ENCODE measurements at regions not wholly inside any gene's neighbourhood (a gene's known extent, or its start where the extent isn't known, plus 50 kb on each side); places are given as distances from the start of the nearest gene placed in this dataset.

DNA sequence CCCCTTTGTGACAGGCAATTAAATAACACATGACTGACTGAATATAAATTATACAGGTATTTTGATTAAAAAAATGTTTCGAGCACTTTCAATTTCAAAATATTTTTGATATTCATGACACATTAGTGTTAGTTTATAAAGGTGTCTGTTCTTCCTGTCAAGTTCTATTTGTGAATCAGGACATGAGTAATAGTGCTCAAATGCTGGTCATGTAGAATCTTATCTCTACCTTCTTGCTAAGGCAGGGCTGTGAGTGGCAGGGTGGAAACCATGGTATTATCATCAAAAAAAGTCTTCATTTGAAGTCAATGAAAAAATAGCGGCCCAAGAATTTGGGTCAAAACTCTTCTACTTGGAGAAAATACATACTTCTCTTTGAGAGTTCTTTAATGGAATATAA lies 250.2 kb downstream of the DACT1 start:
- TF ChIP-seq EZH2 (IDR thresholded peaks at IDR 0.05) (no peak), SRF (IDR thresholded peaks at IDR 0.05; ENCODE audit: low read depth) (no peak), ZNF274 (IDR thresholded peaks at IDR 0.05; ENCODE audit: low read depth, low read length) (no peak), POLR2AphosphoS5 (IDR thresholded peaks at IDR 0.05; ENCODE audit: low read depth, low read length) (no peak), RAD21 (IDR thresholded peaks at IDR 0.05; ENCODE audit: low read depth) (no peak)
- TF ChIP-seq, protein P1, sequence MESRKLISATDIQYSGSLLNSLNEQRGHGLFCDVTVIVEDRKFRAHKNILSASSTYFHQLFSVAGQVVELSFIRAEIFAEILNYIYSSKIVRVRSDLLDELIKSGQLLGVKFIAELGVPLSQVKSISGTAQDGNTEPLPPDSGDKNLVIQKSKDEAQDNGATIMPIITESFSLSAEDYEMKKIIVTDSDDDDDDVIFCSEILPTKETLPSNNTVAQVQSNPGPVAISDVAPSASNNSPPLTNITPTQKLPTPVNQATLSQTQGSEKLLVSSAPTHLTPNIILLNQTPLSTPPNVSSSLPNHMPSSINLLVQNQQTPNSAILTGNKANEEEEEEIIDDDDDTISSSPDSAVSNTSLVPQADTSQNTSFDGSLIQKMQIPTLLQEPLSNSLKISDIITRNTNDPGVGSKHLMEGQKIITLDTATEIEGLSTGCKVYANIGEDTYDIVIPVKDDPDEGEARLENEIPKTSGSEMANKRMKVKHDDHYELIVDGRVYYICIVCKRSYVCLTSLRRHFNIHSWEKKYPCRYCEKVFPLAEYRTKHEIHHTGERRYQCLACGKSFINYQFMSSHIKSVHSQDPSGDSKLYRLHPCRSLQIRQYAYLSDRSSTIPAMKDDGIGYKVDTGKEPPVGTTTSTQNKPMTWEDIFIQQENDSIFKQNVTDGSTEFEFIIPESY (IDR thresholded peaks at IDR 0.05; ENCODE audit: extremely low read depth, insufficient replicate concordance, low read length) = no peak
- TF ChIP-seq, protein P2, sequence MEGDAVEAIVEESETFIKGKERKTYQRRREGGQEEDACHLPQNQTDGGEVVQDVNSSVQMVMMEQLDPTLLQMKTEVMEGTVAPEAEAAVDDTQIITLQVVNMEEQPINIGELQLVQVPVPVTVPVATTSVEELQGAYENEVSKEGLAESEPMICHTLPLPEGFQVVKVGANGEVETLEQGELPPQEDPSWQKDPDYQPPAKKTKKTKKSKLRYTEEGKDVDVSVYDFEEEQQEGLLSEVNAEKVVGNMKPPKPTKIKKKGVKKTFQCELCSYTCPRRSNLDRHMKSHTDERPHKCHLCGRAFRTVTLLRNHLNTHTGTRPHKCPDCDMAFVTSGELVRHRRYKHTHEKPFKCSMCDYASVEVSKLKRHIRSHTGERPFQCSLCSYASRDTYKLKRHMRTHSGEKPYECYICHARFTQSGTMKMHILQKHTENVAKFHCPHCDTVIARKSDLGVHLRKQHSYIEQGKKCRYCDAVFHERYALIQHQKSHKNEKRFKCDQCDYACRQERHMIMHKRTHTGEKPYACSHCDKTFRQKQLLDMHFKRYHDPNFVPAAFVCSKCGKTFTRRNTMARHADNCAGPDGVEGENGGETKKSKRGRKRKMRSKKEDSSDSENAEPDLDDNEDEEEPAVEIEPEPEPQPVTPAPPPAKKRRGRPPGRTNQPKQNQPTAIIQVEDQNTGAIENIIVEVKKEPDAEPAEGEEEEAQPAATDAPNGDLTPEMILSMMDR (IDR thresholded peaks at IDR 0.05 in 2 of 3, conservative IDR thresholded peaks at IDR 0.05 in 1 of 3; ENCODE audit: borderline replicate concordance in 1 of 3, insufficient read depth in 1 of 3, low read depth in 2 of 3, low read length in 2 of 3) = no peak
- TF ChIP-seq, protein P3, sequence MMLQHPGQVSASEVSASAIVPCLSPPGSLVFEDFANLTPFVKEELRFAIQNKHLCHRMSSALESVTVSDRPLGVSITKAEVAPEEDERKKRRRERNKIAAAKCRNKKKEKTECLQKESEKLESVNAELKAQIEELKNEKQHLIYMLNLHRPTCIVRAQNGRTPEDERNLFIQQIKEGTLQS (IDR thresholded peaks at IDR 0.05) = no peak
